K562 (cell line): ENCODE measurements at regions not wholly inside any gene's neighbourhood (a gene's known extent, or its start where the extent isn't known, plus 50 kb on each side); places are given as distances from the start of the nearest gene placed in this dataset.

Experiments
- ATAC-seq: fragments of 200-7000 bp; cut with Tn5 transposase; 3 replicates; pipeline ENCODE4 v1.9.1; 2020; ENCODE audit warnings: moderate library complexity
- BruUV-seq: library from RNA; stranded (reverse); fragments of 400-500 nt; replicated peaks from 2 replicates; lab custom pipeline; 2021; lab: Mats Ljungman, UMichigan
- CTCF ChIA-PET: fragments of 300-600 bp; formaldehyde crosslinking; extraction: SDS; loops from one replicate; lab custom pipeline; 2021; ENCODE audit warnings: low intra/inter-chr PET ratio; lab: Yijun Ruan, JAX
- POLR2A ChIA-PET: fragments of 300-600, 350-650 bp; sonication (Branson Sonifier 250); formaldehyde crosslinking; extraction: SDS; loops from one replicate; lab custom pipeline; 2021; ENCODE audit warnings: antibody characterized with exemption, inconsistent platforms; lab: Yijun Ruan, JAX
- DNase-seq, 4 experiments: peaks; one replicate each; pipeline versions ENCODE4 v3.0.0 to v3.0.0-alpha.2; 2011 to 2018; ENCODE audit warnings: low spot score in 3 of 4, mixed read lengths in 3 of 4; ENCODE audit errors: extremely low read depth in 1 of 4
- FAIRE-seq: peaks from 2 replicates; lab custom pipeline; 2011; peaks lifted over from hg19 to GRCh38; lab: Jason Lieb, UNC
- H2AFZ ChIP-seq: 2 replicates; pipeline ENCODE4 v1.6.0; 2011; ENCODE audit warnings: low read depth, low read length, control low read depth, inconsistent platforms
- H3K27ac ChIP-seq: fragments of 200-600 bp; 3 replicates; pipeline ENCODE4 v1.8.0; 2011; ENCODE audit warnings: low read depth, mild to moderate bottlenecking, control low read depth, inconsistent platforms, low read length, moderate library complexity, mixed read lengths; ENCODE audit errors: extremely low read depth
- H3K27me3 ChIP-seq, 2 experiments: fragments of 300-600 bp in 1 of 2; 2 replicates in 1 of 2; 3 replicates in 1 of 2; pipeline versions ENCODE4 v1.6.0 to v1.8.0; 2011; ENCODE audit warnings: inconsistent platforms in 2 of 2, low read length in 2 of 2, mild to moderate bottlenecking in 1 of 2, mixed read lengths in 1 of 2, moderate library complexity in 1 of 2; ENCODE audit not compliant: control insufficient read depth in 2 of 2, insufficient read depth in 2 of 2
- H3K36me3 ChIP-seq: fragments of 300-600 bp; 3 replicates; pipeline ENCODE4 v1.8.0; 2011; ENCODE audit warnings: mild to moderate bottlenecking, low read length, inconsistent platforms; ENCODE audit not compliant: control insufficient read depth, insufficient read depth
- H3K4me1 ChIP-seq, 2 experiments: fragments of 200-600 bp in 1 of 2; replicated peaks in 1 of 2; 2 replicates in 1 of 2; 3 replicates in 1 of 2; pipeline versions ENCODE4 v1.5.1 to v1.8.0; 2011; ENCODE audit warnings: inconsistent platforms in 2 of 2, low read length in 2 of 2, mild to moderate bottlenecking in 1 of 2, mixed read lengths in 1 of 2, moderate library complexity in 1 of 2; ENCODE audit not compliant: control insufficient read depth in 2 of 2, insufficient read depth in 2 of 2
- H3K4me2 ChIP-seq: 2 replicates; pipeline ENCODE4 v1.6.1; 2011; ENCODE audit warnings: low read length, control low read depth, inconsistent platforms, mixed read lengths; ENCODE audit not compliant: insufficient read depth
- H3K4me3 ChIP-seq: fragments of 200-600 bp; sonication (generic), shearing (Covaris generic); 2 replicates; pipeline ENCODE4 v1.5.1; 2016; ENCODE audit warnings: control low read depth, inconsistent platforms
- H3K79me2 ChIP-seq: fragments of 200-600 bp; 3 replicates; pipeline ENCODE4 v1.8.0; 2011; ENCODE audit warnings: low read length, inconsistent platforms; ENCODE audit not compliant: control insufficient read depth, insufficient read depth
- H3K9ac ChIP-seq, 2 experiments: 2 replicates each; pipeline versions ENCODE4 v1.6.0 to v1.6.1; 2011; ENCODE audit warnings: low read depth in 2 of 2, low read length in 2 of 2, control low read depth in 1 of 2, inconsistent platforms in 1 of 2, mild to moderate bottlenecking in 1 of 2, mixed read lengths in 1 of 2; ENCODE audit not compliant: insufficient read depth in 1 of 2
- H3K9me1 ChIP-seq: one replicate; pipeline ENCODE4 v1.6.0; 2011; ENCODE audit warnings: inconsistent platforms, mild to moderate bottlenecking, low read length, moderate library complexity; ENCODE audit not compliant: control insufficient read depth, insufficient read depth
- H3K9me3 ChIP-seq: replicated peaks from 2 replicates; pipeline ENCODE4 v1.5.1; 2011; ENCODE audit warnings: low read depth, low read length, inconsistent platforms; ENCODE audit not compliant: control insufficient read depth, insufficient read depth
- H4K20me1 ChIP-seq: replicated peaks from 2 replicates; pipeline ENCODE4 v1.6.1; 2011; ENCODE audit warnings: low read length, inconsistent platforms, mixed read lengths; ENCODE audit not compliant: control insufficient read depth, insufficient read depth
- HOXB6 ChIP-seq: fragments of 250-450 bp; sonication (Bioruptor Pico); IDR thresholded peaks from 2 replicates; pipeline ENCODE4 v1.5.1; 2022; ENCODE audit warnings: mild to moderate bottlenecking, borderline replicate concordance
- NEUROD1 ChIP-seq: fragments of 150-350 bp; IDR thresholded peaks from 2 replicates; pipeline ENCODE4 v1.6.1; 2014; ENCODE audit warnings: borderline replicate concordance, low read length, low read depth; ENCODE audit not compliant: partially characterized antibody
- NONO ChIP-seq, 2 experiments: fragments of 200-400 bp in 1 of 2; fragments of 450-650 bp in 1 of 2; formaldehyde crosslinking in 1 of 2; IDR thresholded peaks; 2 replicates each; pipeline ENCODE4 v1.6.1; 2017; ENCODE audit warnings: low read depth in 2 of 2, mild to moderate bottlenecking in 2 of 2, moderate library complexity in 2 of 2, low read length in 1 of 2
- RAD21 ChIP-seq, 2 experiments: fragments of 250-450 bp in 1 of 2; fragments of 450-650 bp in 1 of 2; sonication (Bioruptor Pico) in 1 of 2; formaldehyde crosslinking in 1 of 2; IDR thresholded peaks in 1 of 2; conservative IDR thresholded peaks in 1 of 2; 2 replicates each; pipeline versions ENCODE4 v1.4.0 to v1.8.0; 2020 to 2022; ENCODE audit warnings: mild to moderate bottlenecking in 2 of 2, moderate library complexity in 1 of 2
- RFX7 ChIP-seq: fragments of 250-450 bp; sonication (Bioruptor Pico); IDR thresholded peaks from 2 replicates; pipeline ENCODE4 v1.5.1; 2021; ENCODE audit warnings: mild to moderate bottlenecking
- SREBF2 ChIP-seq: sonication (generic); formaldehyde crosslinking; IDR thresholded peaks from 2 replicates; pipeline ENCODE4 v1.4.0; 2020; ENCODE audit warnings: mild to moderate bottlenecking, missing genetic modification reagents
- ZBTB17 ChIP-seq: fragments of 450-650 bp; formaldehyde crosslinking; IDR thresholded peaks from 2 replicates; pipeline ENCODE4 v1.4.0; 2020; ENCODE audit warnings: mild to moderate bottlenecking
- ZKSCAN3 ChIP-seq: fragments of 250-450 bp; sonication (Bioruptor Pico); IDR thresholded peaks from 2 replicates; pipeline ENCODE4 v1.4.0; 2020
- ZNF146 ChIP-seq: IDR thresholded peaks from one replicate; pipeline ENCODE4 v1.6.1; 2018; ENCODE audit warnings: missing compliant biosample characterization; ENCODE audit not compliant: unreplicated experiment
- ZNF253 ChIP-seq: fragments of 250-450 bp; sonication (Bioruptor Pico); conservative IDR thresholded peaks from 2 replicates; pipeline ENCODE4 v1.6.1; 2021; ENCODE audit warnings: mild to moderate bottlenecking
- ZNF274 ChIP-seq: IDR thresholded peaks from 2 replicates; pipeline ENCODE4 v1.6.1; 2011; ENCODE audit warnings: low read depth, mild to moderate bottlenecking, low read length, moderate library complexity, borderline replicate concordance
- in situ Hi-C: fragments of 300-500 bp; cut with MboI; formaldehyde crosslinking; loops from 4 replicates; pipeline ENCODE4 v1.15.0; 2018; ENCODE audit warnings: inconsistent platforms, mixed read lengths
- intact Hi-C: fragments of 100-400 bp; cut with micrococcal nuclease; formaldehyde crosslinking; loops from 2 replicates; pipeline ENCODE4 v1.14.2; 2022
- TF ChIP-seq, protein P1 (sequence below): sonication (generic); formaldehyde crosslinking; IDR thresholded peaks from 2 replicates; pipeline ENCODE4 v1.8.0; 2023; ENCODE audit warnings: missing genetic modification reagents, mild to moderate bottlenecking, borderline replicate concordance

DNA sequence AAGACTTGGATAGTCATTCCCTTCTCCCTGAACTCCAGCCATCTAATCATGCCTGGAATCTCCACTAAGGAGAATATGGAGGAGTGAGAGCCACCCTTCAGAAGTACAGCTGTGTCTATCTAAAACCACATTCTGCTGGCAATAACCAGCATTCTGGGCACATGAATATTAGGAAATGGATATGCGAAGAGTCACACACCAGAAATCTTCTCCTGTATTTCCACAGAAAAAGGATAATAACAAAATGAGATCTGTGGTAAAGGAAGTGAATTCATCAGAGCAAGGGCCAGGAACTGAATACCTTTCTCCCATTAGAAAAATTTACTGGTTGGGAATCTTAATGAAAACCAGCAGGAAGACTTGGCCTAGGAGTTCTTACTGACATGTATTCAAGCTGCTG lies 218.8 kb downstream of the SCG2 start (continued):
- no peak for TF ChIP-seq NONO (IDR thresholded peaks at IDR 0.05; ENCODE audit: low read depth in 2 of 2, low read length in 1 of 2)
- TF ChIP-seq SREBF2, result no peak
- no peak for TF ChIP-seq ZBTB17 (CRISPR knock-in tag)
- no peak for TF ChIP-seq ZNF146 (CRISPR knock-in tag)
- no peak for TF ChIP-seq RAD21 (CRISPR knock-in tag; conservative IDR thresholded peaks at IDR 0.05 in 1 of 2, IDR thresholded peaks at IDR 0.05 in 1 of 2)

DNA sequence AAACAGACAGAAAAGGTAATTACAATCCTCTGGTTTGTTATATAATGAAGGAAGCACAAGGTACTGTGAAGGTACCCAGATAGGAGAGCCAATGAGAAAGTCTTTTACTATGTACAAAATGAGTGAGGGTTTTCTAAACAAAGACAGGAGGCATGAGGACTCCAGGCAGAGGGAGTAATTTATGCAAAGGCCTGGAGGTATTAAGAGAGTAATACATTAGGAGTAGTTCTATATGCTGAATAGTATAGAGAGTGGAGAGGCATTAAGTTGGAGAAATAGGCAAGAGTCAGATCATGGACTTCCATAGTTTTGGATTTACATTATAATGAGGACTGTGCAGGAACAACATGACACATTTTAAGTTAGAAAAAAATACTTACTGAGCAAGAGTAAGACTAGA lies 216.0 kb downstream of the SCG2 start:
- intact Hi-C loops, result no loop called here
- Histone ChIP-seq H3K4me1 (no peaks in the 10 kb centered on the region), H3K36me3 (no peaks in the 10 kb centered on the region), H2AFZ (no peak overlapping the region), H3K4me3 (no peak overlapping the region), H3K27me3 (no peaks in the 10 kb centered on the region), H4K20me1 (no peaks in the 10 kb centered on the region), H3K9me3 (no peaks in the 10 kb centered on the region), H3K9ac (no peak overlapping the region), H3K9me1 (no peaks in the 10 kb centered on the region), H3K4me2 (no peak overlapping the region), H3K27ac (no peak overlapping the region), H3K79me2 (no peaks in the 10 kb centered on the region)
- in situ Hi-C loops, result no loop called here
- TF ChIP-seq, protein P1, sequence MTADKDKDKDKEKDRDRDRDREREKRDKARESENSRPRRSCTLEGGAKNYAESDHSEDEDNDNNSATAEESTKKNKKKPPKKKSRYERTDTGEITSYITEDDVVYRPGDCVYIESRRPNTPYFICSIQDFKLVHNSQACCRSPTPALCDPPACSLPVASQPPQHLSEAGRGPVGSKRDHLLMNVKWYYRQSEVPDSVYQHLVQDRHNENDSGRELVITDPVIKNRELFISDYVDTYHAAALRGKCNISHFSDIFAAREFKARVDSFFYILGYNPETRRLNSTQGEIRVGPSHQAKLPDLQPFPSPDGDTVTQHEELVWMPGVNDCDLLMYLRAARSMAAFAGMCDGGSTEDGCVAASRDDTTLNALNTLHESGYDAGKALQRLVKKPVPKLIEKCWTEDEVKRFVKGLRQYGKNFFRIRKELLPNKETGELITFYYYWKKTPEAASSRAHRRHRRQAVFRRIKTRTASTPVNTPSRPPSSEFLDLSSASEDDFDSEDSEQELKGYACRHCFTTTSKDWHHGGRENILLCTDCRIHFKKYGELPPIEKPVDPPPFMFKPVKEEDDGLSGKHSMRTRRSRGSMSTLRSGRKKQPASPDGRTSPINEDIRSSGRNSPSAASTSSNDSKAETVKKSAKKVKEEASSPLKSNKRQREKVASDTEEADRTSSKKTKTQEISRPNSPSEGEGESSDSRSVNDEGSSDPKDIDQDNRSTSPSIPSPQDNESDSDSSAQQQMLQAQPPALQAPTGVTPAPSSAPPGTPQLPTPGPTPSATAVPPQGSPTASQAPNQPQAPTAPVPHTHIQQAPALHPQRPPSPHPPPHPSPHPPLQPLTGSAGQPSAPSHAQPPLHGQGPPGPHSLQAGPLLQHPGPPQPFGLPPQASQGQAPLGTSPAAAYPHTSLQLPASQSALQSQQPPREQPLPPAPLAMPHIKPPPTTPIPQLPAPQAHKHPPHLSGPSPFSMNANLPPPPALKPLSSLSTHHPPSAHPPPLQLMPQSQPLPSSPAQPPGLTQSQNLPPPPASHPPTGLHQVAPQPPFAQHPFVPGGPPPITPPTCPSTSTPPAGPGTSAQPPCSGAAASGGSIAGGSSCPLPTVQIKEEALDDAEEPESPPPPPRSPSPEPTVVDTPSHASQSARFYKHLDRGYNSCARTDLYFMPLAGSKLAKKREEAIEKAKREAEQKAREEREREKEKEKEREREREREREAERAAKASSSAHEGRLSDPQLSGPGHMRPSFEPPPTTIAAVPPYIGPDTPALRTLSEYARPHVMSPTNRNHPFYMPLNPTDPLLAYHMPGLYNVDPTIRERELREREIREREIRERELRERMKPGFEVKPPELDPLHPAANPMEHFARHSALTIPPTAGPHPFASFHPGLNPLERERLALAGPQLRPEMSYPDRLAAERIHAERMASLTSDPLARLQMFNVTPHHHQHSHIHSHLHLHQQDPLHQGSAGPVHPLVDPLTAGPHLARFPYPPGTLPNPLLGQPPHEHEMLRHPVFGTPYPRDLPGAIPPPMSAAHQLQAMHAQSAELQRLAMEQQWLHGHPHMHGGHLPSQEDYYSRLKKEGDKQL, result no peak
- no peak for TF ChIP-seq NEUROD1
- no peak for TF ChIP-seq ZKSCAN3 (CRISPR knock-in tag)
- no peak for TF ChIP-seq RFX7 (CRISPR knock-in tag)
- no peak for TF ChIP-seq ZNF253 (CRISPR knock-in tag)
- no peak for TF ChIP-seq ZNF274
- no peak for TF ChIP-seq HOXB6
- no TSS peak for BruUV-seq
- ChIA-PET POLR2A (no interaction called here), CTCF (no interaction called here)
- no peak for FAIRE-seq
- ATAC-seq, result no peak
- DNase-seq, result no peak
